H9 (cell line): ENCODE measurements at regions not wholly inside any gene's neighbourhood (a gene's known extent, or its start where the extent isn't known, plus 50 kb on each side); places are given as distances from the start of the nearest gene placed in this dataset.

Source experiments
- DNase-seq: peaks from one replicate; pipeline ENCODE4 v3.0.0-alpha.2; 2017
- H2AFZ ChIP-seq: one replicate; pipeline ENCODE4 v1.6.1; 2013; ENCODE audit warnings: mild to moderate bottlenecking, low read length, control low read depth, moderate library complexity
- H2AK5ac ChIP-seq: 2 replicates; pipeline ENCODE4 v1.6.1; 2013; ENCODE audit warnings: low read length, control low read depth, mixed read lengths; ENCODE audit not compliant: insufficient read length
- H2BK120ac ChIP-seq: one replicate; pipeline ENCODE4 v1.6.1; 2013; ENCODE audit warnings: low read depth, mild to moderate bottlenecking, low read length, control low read depth, inconsistent platforms; ENCODE audit not compliant: poor library complexity, severe bottlenecking
- H2BK12ac ChIP-seq: 2 replicates; pipeline ENCODE4 v1.6.1; 2013; ENCODE audit warnings: low read length, control low read depth, mixed read lengths, low read depth; ENCODE audit not compliant: insufficient read length
- H2BK15ac ChIP-seq: 2 replicates; pipeline ENCODE4 v1.6.1; 2013; ENCODE audit warnings: low read depth, low read length, control low read depth
- H2BK20ac ChIP-seq: one replicate; pipeline ENCODE4 v1.6.1; 2013; ENCODE audit warnings: low read depth, mild to moderate bottlenecking, low read length, control low read depth, inconsistent platforms; ENCODE audit not compliant: poor library complexity, severe bottlenecking
- H2BK5ac ChIP-seq: 2 replicates; pipeline ENCODE4 v1.6.1; 2013; ENCODE audit warnings: low read length, control low read depth, mixed read lengths; ENCODE audit not compliant: insufficient read length
- H3K14ac ChIP-seq: 2 replicates; pipeline ENCODE4 v1.6.1; 2013; ENCODE audit warnings: low read length, control low read depth; ENCODE audit not compliant: insufficient read depth
- H3K18ac ChIP-seq: 2 replicates; pipeline ENCODE4 v1.6.1; 2013; ENCODE audit warnings: low read depth, mild to moderate bottlenecking, mixed read lengths, low read length, control low read depth; ENCODE audit not compliant: insufficient read length
- H3K23ac ChIP-seq: 2 replicates; pipeline ENCODE4 v1.6.1; 2013; ENCODE audit warnings: low read length, control low read depth, mixed read lengths, low read depth; ENCODE audit not compliant: insufficient read length
- H3K23me2 ChIP-seq: 2 replicates; pipeline ENCODE4 v1.6.1; 2013; ENCODE audit warnings: low read depth, mild to moderate bottlenecking, mixed read lengths, low read length, control low read depth; ENCODE audit not compliant: insufficient read length, poor library complexity, severe bottlenecking
- H3K27ac ChIP-seq: 2 replicates; pipeline ENCODE4 v1.5.1; 2013; ENCODE audit warnings: low read length, control low read depth, mixed read lengths, low read depth; ENCODE audit not compliant: insufficient read length
- H3K27me3 ChIP-seq: 2 replicates; pipeline ENCODE4 v1.6.1; 2013; ENCODE audit warnings: low read length, control low read depth, inconsistent platforms; ENCODE audit not compliant: insufficient read depth
- H3K4ac ChIP-seq: 2 replicates; pipeline ENCODE4 v1.6.1; 2013; ENCODE audit warnings: low read depth, mild to moderate bottlenecking, control low read depth, inconsistent platforms, low read length, moderate library complexity
- H3K4me1 ChIP-seq: 2 replicates; pipeline ENCODE4 v1.6.1; 2013; ENCODE audit warnings: low read length, control low read depth, inconsistent platforms; ENCODE audit not compliant: insufficient read depth
- H3K4me2 ChIP-seq: 2 replicates; pipeline ENCODE4 v1.6.1; 2013; ENCODE audit warnings: low read length, control low read depth, mixed read lengths; ENCODE audit not compliant: insufficient read length, insufficient read depth
- H3K56ac ChIP-seq: 2 replicates; pipeline ENCODE4 v1.6.1; 2013; ENCODE audit warnings: low read depth, mild to moderate bottlenecking, mixed read lengths, low read length, control low read depth; ENCODE audit not compliant: insufficient read length
- H3K79me1 ChIP-seq: 2 replicates; pipeline ENCODE4 v1.6.1; 2013; ENCODE audit warnings: low read depth, mild to moderate bottlenecking, moderate library complexity, low read length, control low read depth, inconsistent platforms; ENCODE audit not compliant: insufficient read depth, poor library complexity, severe bottlenecking
- H3K79me2 ChIP-seq: 2 replicates; pipeline ENCODE4 v1.6.1; 2013; ENCODE audit warnings: low read length, control low read depth, inconsistent platforms; ENCODE audit not compliant: insufficient read depth
- H3K9ac ChIP-seq: 2 replicates; pipeline ENCODE4 v1.6.1; 2013; ENCODE audit warnings: low read length, control low read depth, mixed read lengths; ENCODE audit not compliant: insufficient read length; ENCODE audit errors: extremely low read depth
- H3K9me3 ChIP-seq: one replicate; pipeline ENCODE4 v1.6.1; 2013; ENCODE audit warnings: low read depth, low read length, inconsistent platforms; ENCODE audit not compliant: control insufficient read depth
- H3T11ph ChIP-seq: one replicate; pipeline ENCODE4 v1.6.1; 2013; ENCODE audit warnings: mild to moderate bottlenecking, low read length, control low read depth, inconsistent platforms
- H4K20me1 ChIP-seq: one replicate; pipeline ENCODE4 v1.6.1; 2013; ENCODE audit not compliant: control insufficient read depth, insufficient read length, insufficient read depth
- H4K5ac ChIP-seq: 2 replicates; pipeline ENCODE4 v1.6.1; 2013; ENCODE audit warnings: low read depth, mild to moderate bottlenecking, mixed read lengths, low read length, control low read depth; ENCODE audit not compliant: insufficient read length
- H4K8ac ChIP-seq: replicated peaks from 2 replicates; pipeline ENCODE4 v1.6.1; 2013; ENCODE audit warnings: low read length, control low read depth, mixed read lengths, low read depth; ENCODE audit not compliant: insufficient read length
- H4K91ac ChIP-seq: 2 replicates; pipeline ENCODE4 v1.6.1; 2013; ENCODE audit warnings: low read depth, mild to moderate bottlenecking, moderate library complexity, mixed read lengths, low read length, control low read depth; ENCODE audit not compliant: insufficient read length
- H3K27ac Mint-ChIP-seq, 3 experiments: 2 replicates in 2 of 3; 3 replicates in 1 of 3; pipeline ENCODE4 v1.8.0; 2020 to 2021; ENCODE audit warnings: mixed read lengths in 3 of 3, mild to moderate bottlenecking in 1 of 3, moderate library complexity in 1 of 3
- H3K27me3 Mint-ChIP-seq: 2 replicates; pipeline ENCODE4 v1.8.0; 2021; ENCODE audit warnings: low read depth, mild to moderate bottlenecking, moderate library complexity, mixed read lengths
- H3K36me3 Mint-ChIP-seq, 3 experiments: 2 replicates in 2 of 3; 3 replicates in 1 of 3; pipeline ENCODE4 v1.8.0; 2020 to 2021; ENCODE audit warnings: low read depth in 3 of 3, mixed read lengths in 3 of 3; ENCODE audit not compliant: insufficient read depth in 1 of 3
- H3K4me1 Mint-ChIP-seq, 2 experiments: 2 replicates each; pipeline ENCODE4 v1.8.0; 2020; ENCODE audit warnings: mixed read lengths in 2 of 2
- H3K4me3 Mint-ChIP-seq, 2 experiments: 2 replicates in 1 of 2; 3 replicates in 1 of 2; pipeline ENCODE4 v1.8.0; 2020 to 2021; ENCODE audit warnings: mild to moderate bottlenecking in 2 of 2, mixed read lengths in 2 of 2, moderate library complexity in 1 of 2
- H3K9me3 Mint-ChIP-seq, 2 experiments: 2 replicates in 1 of 2; 3 replicates in 1 of 2; pipeline ENCODE4 v1.8.0; 2020; ENCODE audit warnings: mild to moderate bottlenecking in 2 of 2, mixed read lengths in 2 of 2, moderate library complexity in 1 of 2
- WGBS: extraction: QIAGEN DNeasy Blood & Tissue Kit; methylation state at CpG from one replicate; pipeline ENCODE4 v1.1.7; 2013; ENCODE audit warnings: missing lambda C conversion rate, low lambda C conversion rate, mixed read lengths; ENCODE audit not compliant: insufficient read length; ENCODE audit errors: extremely low coverage; 5-methylcytosine and 5-hydroxymethylcytosine counted together
- TF ChIP-seq, protein P1 (sequence below): fragments of 200-600 bp; sonication (generic); conservative IDR thresholded peaks from 3 replicates; pipeline ENCODE4 v1.8.0; 2021; ENCODE audit warnings: antibody characterized with exemption, mild to moderate bottlenecking

DNA sequence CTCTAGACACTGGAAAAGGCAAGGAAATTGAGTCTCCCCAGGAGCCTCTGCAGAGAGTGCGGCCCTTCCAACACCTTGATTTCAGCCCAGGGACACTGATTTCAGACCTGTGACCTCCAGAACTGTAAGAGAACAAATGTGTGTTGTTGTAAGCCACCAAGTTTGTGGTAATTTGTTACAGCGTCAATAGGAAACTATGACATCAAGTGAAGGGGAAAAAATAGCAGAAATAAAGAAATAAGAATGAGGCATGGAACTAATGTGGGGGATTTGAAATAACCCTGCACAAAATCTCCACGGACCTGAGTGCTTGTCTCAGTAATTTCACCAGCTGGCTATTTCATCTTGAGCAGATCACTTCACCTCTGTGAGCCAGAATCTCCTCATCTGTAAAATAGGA is 227.8 kb upstream of the JUN start:
- Histone ChIP-seq H3K4me2 (no peak overlapping the region), H3T11ph (no peak overlapping the region), H3K18ac (no peak overlapping the region), H3K9ac (no peak overlapping the region), H2BK20ac (no peak overlapping the region), H4K5ac (no peak overlapping the region), H3K79me1 (no peaks in the 10 kb centered on the region), H3K4me1 (no peaks in the 10 kb centered on the region; the same call in 1 of the 2 replicates), H3K56ac (no peak overlapping the region), H3K4ac (no peak overlapping the region), H3K27me3 (no peaks in the 10 kb centered on the region), H2BK120ac (no peak overlapping the region), H2AFZ (no peak overlapping the region), H4K20me1 (no peaks in the 10 kb centered on the region), H3K79me2 (no peaks in the 10 kb centered on the region), H2BK12ac (no peak overlapping the region), H3K23me2 (no peaks in the 10 kb centered on the region), H3K9me3 (no peaks in the 10 kb centered on the region), H2BK5ac (no peak overlapping the region), H3K14ac (no peak overlapping the region), H3K27ac (no peak overlapping the region), H3K23ac (no peak overlapping the region), H4K91ac (no peak overlapping the region), H2AK5ac (no peak overlapping the region), H2BK15ac (no peak overlapping the region), H4K8ac (no peak overlapping the region)
- WGBS = no CpG with 5 or more reads among the region's 3 CpGs
- peaks cover 51 to 55% of the 10 kb centered on the region in 2 experiments for H3K4me1 Mint-ChIP-seq
- TF ChIP-seq, protein P1, sequence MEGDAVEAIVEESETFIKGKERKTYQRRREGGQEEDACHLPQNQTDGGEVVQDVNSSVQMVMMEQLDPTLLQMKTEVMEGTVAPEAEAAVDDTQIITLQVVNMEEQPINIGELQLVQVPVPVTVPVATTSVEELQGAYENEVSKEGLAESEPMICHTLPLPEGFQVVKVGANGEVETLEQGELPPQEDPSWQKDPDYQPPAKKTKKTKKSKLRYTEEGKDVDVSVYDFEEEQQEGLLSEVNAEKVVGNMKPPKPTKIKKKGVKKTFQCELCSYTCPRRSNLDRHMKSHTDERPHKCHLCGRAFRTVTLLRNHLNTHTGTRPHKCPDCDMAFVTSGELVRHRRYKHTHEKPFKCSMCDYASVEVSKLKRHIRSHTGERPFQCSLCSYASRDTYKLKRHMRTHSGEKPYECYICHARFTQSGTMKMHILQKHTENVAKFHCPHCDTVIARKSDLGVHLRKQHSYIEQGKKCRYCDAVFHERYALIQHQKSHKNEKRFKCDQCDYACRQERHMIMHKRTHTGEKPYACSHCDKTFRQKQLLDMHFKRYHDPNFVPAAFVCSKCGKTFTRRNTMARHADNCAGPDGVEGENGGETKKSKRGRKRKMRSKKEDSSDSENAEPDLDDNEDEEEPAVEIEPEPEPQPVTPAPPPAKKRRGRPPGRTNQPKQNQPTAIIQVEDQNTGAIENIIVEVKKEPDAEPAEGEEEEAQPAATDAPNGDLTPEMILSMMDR = no peak
- no peak overlapping the region for H3K4me3 Mint-ChIP-seq
- no peaks in the 10 kb centered on the region; a peak in 1 of 7 replicates for H3K36me3 Mint-ChIP-seq
- H3K27ac Mint-ChIP-seq = peak overlapping the region in 1 of 3 experiments; percentile 8; a peak in 1 of 7 replicates
- H3K9me3 Mint-ChIP-seq = no peaks in the 10 kb centered on the region
- DNase-seq = peak; percentile 20
- peaks cover 2% of the 10 kb centered on the region for H3K27me3 Mint-ChIP-seq
